Transverse colon (tissue), 4 donors: ENCODE measurements at regions not wholly inside any gene's neighbourhood (a gene's known extent, or its start where the extent isn't known, plus 50 kb on each side); places are given as distances from the start of the nearest gene placed in this dataset.

Source experiments
- DNase-seq: peaks from one replicate; pipeline ENCODE4 v3.0.0-alpha.2; 2019
- H3K27ac ChIP-seq, 4 donors: fragments of 200-600 bp; sonication (generic); 2 replicates each; pipeline ENCODE4 v1.5.1; 2016 to 2018; ENCODE audit warnings: inconsistent platforms in 4 of 4
- H3K27me3 ChIP-seq: fragments of 200-600 bp; sonication (generic); 2 replicates; pipeline ENCODE4 v1.5.1; 2017; ENCODE audit warnings: inconsistent platforms
- H3K36me3 ChIP-seq, 4 donors: fragments of 200-600 bp; sonication (generic); 2 replicates each; pipeline ENCODE4 v1.5.1; 2017 to 2019; ENCODE audit warnings: inconsistent platforms in 4 of 4
- H3K4me1 ChIP-seq, 4 donors: fragments of 200-600 bp; sonication (generic); 2 replicates each; pipeline ENCODE4 v1.5.1; 2017 to 2020; ENCODE audit warnings: inconsistent platforms in 4 of 4
- H3K4me3 ChIP-seq, 4 donors: fragments of 200-600 bp; sonication (generic); 1 replicate in 1 of 4; 2 replicates in 3 of 4; pipeline versions ENCODE4 v1.5.1 to v1.6.1; 2017 to 2019; ENCODE audit warnings: inconsistent platforms in 4 of 4
- H3K9me3 ChIP-seq, 2 donors: fragments of 200-600 bp; sonication (generic); 2 replicates each; pipeline ENCODE4 v1.5.1; 2017 to 2019; ENCODE audit warnings: inconsistent platforms in 2 of 2
- CTCF ChIP-seq, 5 experiments: fragments of 200-600 bp in 3 of 5; fragments of 450-650 bp in 2 of 5; sonication (generic) in 3 of 5; IDR thresholded peaks; 1 replicate in 2 of 5; 2 replicates in 3 of 5; pipeline ENCODE4 v1.5.1; 2016 to 2017; ENCODE audit warnings: antibody characterized with exemption in 5 of 5, inconsistent platforms in 3 of 5, mild to moderate bottlenecking in 2 of 5, moderate library complexity in 1 of 5
- EP300 ChIP-seq: sonication (generic); formaldehyde crosslinking; IDR thresholded peaks from one replicate; pipeline ENCODE4 v1.6.1; 2017; ENCODE audit warnings: antibody characterized with exemption, low read depth
- POLR2A ChIP-seq: fragments of 450-650 bp; IDR thresholded peaks from one replicate; pipeline ENCODE4 v1.6.1; 2016; ENCODE audit warnings: antibody characterized with exemption, mild to moderate bottlenecking, moderate library complexity
- POLR2AphosphoS5 ChIP-seq, 3 donors: sonication (generic); formaldehyde crosslinking; IDR thresholded peaks; one replicate each; pipeline ENCODE4 v1.6.1; 2016; ENCODE audit warnings: antibody characterized with exemption in 3 of 3
- WGBS, 2 donors: methylation state at CpG; one replicate each; pipeline ENCODE4 v1.1.5; 2018; ENCODE audit warnings: low coverage in 1 of 2; 5-methylcytosine and 5-hydroxymethylcytosine counted together
- in situ Hi-C, 4 donors: fragments of 200-750 bp; cut with MboI; loops; one replicate each; pipeline versions ENCODE4 v1.15.0 to v1.15.1; 2017; ENCODE audit warnings: low sequenced_read_pairs in 3 of 4, low pct_ligation_motif_present in 1 of 4, low pct_unique_long_range_greater_than_20kb in 1 of 4
- intact Hi-C: fragments of 100-400 bp; cut with DNase I; formaldehyde crosslinking; loops from one replicate; pipeline ENCODE4 v1.15.1; 2023; ENCODE audit warnings: low total_unique reads

GRCh38 chr10:126804396-126804795, 100.8 kb upstream of the DOCK1 start:
- intact Hi-C loops = no loop called here

GRCh38 chr10:126806498-126806897, 98.7 kb upstream of the DOCK1 start:
- H3K36me3 ChIP-seq = no peaks in the 10 kb centered on the region
- H3K27ac ChIP-seq = no peak overlapping the region
- no peak overlapping the region for H3K4me3 ChIP-seq
- no peaks in the 10 kb centered on the region for H3K9me3 ChIP-seq
- WGBS, 2 donors = 81% methylated on average over 2 of the region's 2 CpGs; no CpG with 5 or more reads in 1 of the 2 donors
- no peak for TF ChIP-seq CTCF (IDR thresholded peaks at IDR 0.05)
- TF ChIP-seq POLR2AphosphoS5 (IDR thresholded peaks at IDR 0.05) = no peak
- no peak for TF ChIP-seq EP300
- TF ChIP-seq POLR2A = no peak
- intact Hi-C loops = no loop called here
- no peak for DNase-seq
- in situ Hi-C loops = no loop called here
- no peaks in the 10 kb centered on the region for H3K4me1 ChIP-seq
- H3K27me3 ChIP-seq = no peaks in the 10 kb centered on the region

More at GRCh38 chr10:126804396-126804795, 100.8 kb upstream of the DOCK1 start:
- no peaks in the 10 kb centered on the region for H3K9me3 ChIP-seq
- 69% methylated on average over 2 of the region's 2 CpGs; no CpG with 5 or more reads in 1 of the 2 donors for whole genome bisulfite sequencing, 2 donors
- no peaks in the 10 kb centered on the region for H3K27me3 ChIP-seq
- H3K27ac ChIP-seq = no peak overlapping the region
- in situ Hi-C loops = no loop called here
- TF ChIP-seq POLR2AphosphoS5 (IDR thresholded peaks at IDR 0.05) = no peak
- TF ChIP-seq POLR2A = no peak
- TF ChIP-seq EP300 = no peak
- no peak for TF ChIP-seq CTCF (IDR thresholded peaks at IDR 0.05)
- DNase-seq = no peak
- H3K36me3 ChIP-seq = no peaks in the 10 kb centered on the region
- H3K4me1 ChIP-seq = no peaks in the 10 kb centered on the region
- H3K4me3 ChIP-seq = no peak overlapping the region

GRCh38 chr10:126806991-126807702, 98.1 kb upstream of the DOCK1 start:
- H3K9me3 ChIP-seq = no peaks in the 10 kb centered on the region
- no peaks in the 10 kb centered on the region for H3K4me1 ChIP-seq
- no peak overlapping the region for H3K4me3 ChIP-seq
- WGBS, 2 donors = 72 to 77% methylated on average over 3 to 5 of the region's 5 CpGs
- H3K27me3 ChIP-seq = no peaks in the 10 kb centered on the region
- in situ Hi-C loops = no loop called here
- TF ChIP-seq POLR2A = no peak
- no peak for TF ChIP-seq POLR2AphosphoS5 (IDR thresholded peaks at IDR 0.05)
- TF ChIP-seq EP300 = no peak
- no peak for TF ChIP-seq CTCF (IDR thresholded peaks at IDR 0.05)
- H3K36me3 ChIP-seq = no peaks in the 10 kb centered on the region
- intact Hi-C loops = no loop called here
- H3K27ac ChIP-seq = no peak overlapping the region
- DNase-seq = no peak

- Histone ChIP-seq H3K4me1 (no peaks in the 10 kb centered on the region), H3K27ac (no peak overlapping the region), H3K4me3 (no peak overlapping the region), H3K27me3 (no peaks in the 10 kb centered on the region), H3K36me3 (no peaks in the 10 kb centered on the region), H3K9me3 (no peaks in the 10 kb centered on the region)
- TF ChIP-seq EP300 (no peak), CTCF (IDR thresholded peaks at IDR 0.05) (no peak), POLR2AphosphoS5 (IDR thresholded peaks at IDR 0.05) (no peak), POLR2A (no peak)
- DNase-seq = no peak
- in situ Hi-C loops = no loop called here
- intact Hi-C loops = no loop called here
- WGBS, 2 donors = 26 to 80% methylated on average over 1 to 2 of the region's 2 CpGs
Observed at GRCh38 chr10:126808103-126808502, 97.1 kb upstream of the DOCK1 start.
